K562 (cell line): ENCODE measurements at regions not wholly inside any gene's neighbourhood (a gene's known extent, or its start where the extent isn't known, plus 50 kb on each side); places are given as distances from the start of the nearest gene placed in this dataset.

ENCODE experiments used
- ATAC-seq: fragments of 200-7000 bp; cut with Tn5 transposase; 3 replicates; pipeline ENCODE4 v1.9.1; 2020; ENCODE audit warnings: moderate library complexity
- BruUV-seq: library from RNA; stranded (reverse); fragments of 400-500 nt; replicated peaks from 2 replicates; lab custom pipeline; 2021; lab: Mats Ljungman, UMichigan
- CTCF ChIA-PET: fragments of 300-600 bp; formaldehyde crosslinking; extraction: SDS; loops from one replicate; lab custom pipeline; 2021; ENCODE audit warnings: low intra/inter-chr PET ratio; lab: Yijun Ruan, JAX
- POLR2A ChIA-PET: fragments of 300-600, 350-650 bp; sonication (Branson Sonifier 250); formaldehyde crosslinking; extraction: SDS; loops from one replicate; lab custom pipeline; 2021; ENCODE audit warnings: antibody characterized with exemption, inconsistent platforms; lab: Yijun Ruan, JAX
- DNase-seq, 4 experiments: peaks; one replicate each; pipeline versions ENCODE4 v3.0.0 to v3.0.0-alpha.2; 2011 to 2018; ENCODE audit warnings: low spot score in 3 of 4, mixed read lengths in 3 of 4; ENCODE audit errors: extremely low read depth in 1 of 4
- FAIRE-seq: peaks from 2 replicates; lab custom pipeline; 2011; peaks lifted over from hg19 to GRCh38; lab: Jason Lieb, UNC
- H2AFZ ChIP-seq: 2 replicates; pipeline ENCODE4 v1.6.0; 2011; ENCODE audit warnings: low read depth, low read length, control low read depth, inconsistent platforms
- H3K27ac ChIP-seq: fragments of 200-600 bp; 3 replicates; pipeline ENCODE4 v1.8.0; 2011; ENCODE audit warnings: low read depth, mild to moderate bottlenecking, control low read depth, inconsistent platforms, low read length, moderate library complexity, mixed read lengths; ENCODE audit errors: extremely low read depth
- H3K27me3 ChIP-seq, 2 experiments: fragments of 300-600 bp in 1 of 2; 2 replicates in 1 of 2; 3 replicates in 1 of 2; pipeline versions ENCODE4 v1.6.0 to v1.8.0; 2011; ENCODE audit warnings: inconsistent platforms in 2 of 2, low read length in 2 of 2, mild to moderate bottlenecking in 1 of 2, mixed read lengths in 1 of 2, moderate library complexity in 1 of 2; ENCODE audit not compliant: control insufficient read depth in 2 of 2, insufficient read depth in 2 of 2
- H3K36me3 ChIP-seq: fragments of 300-600 bp; 3 replicates; pipeline ENCODE4 v1.8.0; 2011; ENCODE audit warnings: mild to moderate bottlenecking, low read length, inconsistent platforms; ENCODE audit not compliant: control insufficient read depth, insufficient read depth
- H3K4me1 ChIP-seq, 2 experiments: fragments of 200-600 bp in 1 of 2; replicated peaks in 1 of 2; 2 replicates in 1 of 2; 3 replicates in 1 of 2; pipeline versions ENCODE4 v1.5.1 to v1.8.0; 2011; ENCODE audit warnings: inconsistent platforms in 2 of 2, low read length in 2 of 2, mild to moderate bottlenecking in 1 of 2, mixed read lengths in 1 of 2, moderate library complexity in 1 of 2; ENCODE audit not compliant: control insufficient read depth in 2 of 2, insufficient read depth in 2 of 2
- H3K4me2 ChIP-seq: 2 replicates; pipeline ENCODE4 v1.6.1; 2011; ENCODE audit warnings: low read length, control low read depth, inconsistent platforms, mixed read lengths; ENCODE audit not compliant: insufficient read depth
- H3K4me3 ChIP-seq: fragments of 200-600 bp; sonication (generic), shearing (Covaris generic); 2 replicates; pipeline ENCODE4 v1.5.1; 2016; ENCODE audit warnings: control low read depth, inconsistent platforms
- H3K79me2 ChIP-seq: fragments of 200-600 bp; 3 replicates; pipeline ENCODE4 v1.8.0; 2011; ENCODE audit warnings: low read length, inconsistent platforms; ENCODE audit not compliant: control insufficient read depth, insufficient read depth
- H3K9ac ChIP-seq, 2 experiments: 2 replicates each; pipeline versions ENCODE4 v1.6.0 to v1.6.1; 2011; ENCODE audit warnings: low read depth in 2 of 2, low read length in 2 of 2, control low read depth in 1 of 2, inconsistent platforms in 1 of 2, mild to moderate bottlenecking in 1 of 2, mixed read lengths in 1 of 2; ENCODE audit not compliant: insufficient read depth in 1 of 2
- H3K9me1 ChIP-seq: one replicate; pipeline ENCODE4 v1.6.0; 2011; ENCODE audit warnings: inconsistent platforms, mild to moderate bottlenecking, low read length, moderate library complexity; ENCODE audit not compliant: control insufficient read depth, insufficient read depth
- H3K9me3 ChIP-seq: replicated peaks from 2 replicates; pipeline ENCODE4 v1.5.1; 2011; ENCODE audit warnings: low read depth, low read length, inconsistent platforms; ENCODE audit not compliant: control insufficient read depth, insufficient read depth
- H4K20me1 ChIP-seq: replicated peaks from 2 replicates; pipeline ENCODE4 v1.6.1; 2011; ENCODE audit warnings: low read length, inconsistent platforms, mixed read lengths; ENCODE audit not compliant: control insufficient read depth, insufficient read depth
- ATF2 ChIP-seq: sonication (generic); formaldehyde crosslinking; IDR thresholded peaks from 2 replicates; pipeline ENCODE4 v1.8.1; 2022; ENCODE audit warnings: missing genetic modification reagents
- CBX1 ChIP-seq: sonication (generic); IDR thresholded peaks from 2 replicates; pipeline ENCODE4 v1.6.1; 2016; ENCODE audit warnings: antibody characterized with exemption, low read depth, mild to moderate bottlenecking
- CTCF ChIP-seq, 3 experiments: IDR thresholded peaks in 2 of 3; conservative IDR thresholded peaks in 1 of 3; 2 replicates each; pipeline ENCODE4 v1.5.1; 2011 to 2012; ENCODE audit warnings: low read length in 3 of 3, mild to moderate bottlenecking in 3 of 3, control low read depth in 2 of 3, improper control_type of control experiment in 1 of 3, inconsistent platforms in 1 of 3, low read depth in 1 of 3, mixed read lengths in 1 of 3, moderate library complexity in 1 of 3; ENCODE audit not compliant: insufficient read depth in 2 of 3
- ETS2 ChIP-seq: IDR thresholded peaks from 2 replicates; pipeline ENCODE4 v1.6.1; 2016; ENCODE audit warnings: borderline replicate concordance, missing genetic modification characterization, mild to moderate bottlenecking, moderate library complexity, missing compliant biosample characterization; ENCODE audit not compliant: poor library complexity, severe bottlenecking
- GATAD2B ChIP-seq: fragments of 450-650 bp; IDR thresholded peaks from 2 replicates; pipeline ENCODE4 v1.6.1; 2017; ENCODE audit warnings: mild to moderate bottlenecking, borderline replicate concordance
- HDAC6 ChIP-seq: IDR thresholded peaks from 2 replicates; pipeline ENCODE4 v1.6.1; 2012; ENCODE audit warnings: low read depth, mild to moderate bottlenecking, control low read depth, inconsistent platforms, low read length, moderate library complexity
- HNRNPLL ChIP-seq: fragments of 200-400 bp; formaldehyde crosslinking; IDR thresholded peaks from 2 replicates; pipeline ENCODE4 v1.6.1; 2017; ENCODE audit warnings: low read length, low read depth, mild to moderate bottlenecking; ENCODE audit not compliant: poor library complexity, severe bottlenecking
- KLF1 ChIP-seq: fragments of 450-650 bp; IDR thresholded peaks from 2 replicates; pipeline ENCODE4 v1.6.1; 2016; ENCODE audit warnings: missing genetic modification characterization, missing compliant biosample characterization
- NCOA1 ChIP-seq: fragments of 450-650 bp; IDR thresholded peaks from 2 replicates; pipeline ENCODE4 v1.6.1; 2016; ENCODE audit warnings: low read depth
- NCOA2 ChIP-seq, 2 experiments: fragments of 450-650 bp; IDR thresholded peaks; 2 replicates each; pipeline ENCODE4 v1.6.1; 2018; ENCODE audit warnings: mild to moderate bottlenecking in 2 of 2, moderate library complexity in 1 of 2; ENCODE audit not compliant: partially characterized antibody in 2 of 2
- NR3C1 ChIP-seq: sonication (generic); formaldehyde crosslinking; IDR thresholded peaks from 2 replicates; pipeline ENCODE4 v1.8.1; 2022; ENCODE audit warnings: missing genetic modification reagents
- RAD21 ChIP-seq, 2 experiments: fragments of 250-450 bp in 1 of 2; fragments of 450-650 bp in 1 of 2; sonication (Bioruptor Pico) in 1 of 2; formaldehyde crosslinking in 1 of 2; IDR thresholded peaks in 1 of 2; conservative IDR thresholded peaks in 1 of 2; 2 replicates each; pipeline versions ENCODE4 v1.4.0 to v1.8.0; 2020 to 2022; ENCODE audit warnings: mild to moderate bottlenecking in 2 of 2, moderate library complexity in 1 of 2
- ZBTB12 ChIP-seq: fragments of 250-450 bp; sonication (Bioruptor Pico); IDR thresholded peaks from 2 replicates; pipeline ENCODE4 v1.4.0; 2020
- ZNF212 ChIP-seq: fragments of 450-650 bp; formaldehyde crosslinking; IDR thresholded peaks from 2 replicates; pipeline ENCODE4 v1.4.0; 2020; ENCODE audit warnings: mild to moderate bottlenecking
- ZNF24 ChIP-seq: fragments of 450-650 bp; IDR thresholded peaks from 2 replicates; pipeline ENCODE4 v1.6.1; 2016
- WGBS: fragments of 100-300 bp; shearing (Covaris generic); methylation state at CpG from one replicate; pipeline ENCODE4 v1.1.6; 2016; ENCODE audit warnings: low coverage, mixed read lengths; ENCODE audit not compliant: insufficient coverage; ENCODE audit errors: missing lambda C conversion rate; 5-methylcytosine and 5-hydroxymethylcytosine counted together
- in situ Hi-C: fragments of 300-500 bp; cut with MboI; formaldehyde crosslinking; loops from 4 replicates; pipeline ENCODE4 v1.15.0; 2018; ENCODE audit warnings: inconsistent platforms, mixed read lengths
- intact Hi-C: fragments of 100-400 bp; cut with micrococcal nuclease; formaldehyde crosslinking; loops from 2 replicates; pipeline ENCODE4 v1.14.2; 2022

- ChIA-PET POLR2A (no interaction called here), CTCF (no interaction called here)
- intact Hi-C loops (no loop called here), in situ Hi-C loops (no loop called here)
- DNase-seq, result peak; percentile 8 to 30 (median 18)
- Histone ChIP-seq H3K27me3 (no peaks in the 10 kb centered on the region), H4K20me1 (no peaks in the 10 kb centered on the region), H3K36me3 (no peaks in the 10 kb centered on the region), H3K4me1 (no peaks in the 10 kb centered on the region), H3K9me3 (no peaks in the 10 kb centered on the region), H3K9me1 (no peaks in the 10 kb centered on the region), H2AFZ (no peak overlapping the region), H3K4me2 (no peak overlapping the region), H3K27ac (no peak overlapping the region), H3K79me2 (no peaks in the 10 kb centered on the region), H3K4me3 (no peak overlapping the region), H3K9ac (no peak overlapping the region)
- BruUV-seq, result no TSS peak
- no peak for TF ChIP-seq NCOA1
- TF ChIP-seq CTCF (IDR thresholded peaks at IDR 0.05 in 2 of 3, conservative IDR thresholded peaks at IDR 0.05 in 1 of 3; ENCODE audit: insufficient read depth in 2 of 3, low read depth in 1 of 3, low read length in 3 of 3), result peak in 2 of 3 experiments; percentile 46 to 50; a peak in 4 of 6 replicates
- TF ChIP-seq KLF1 (tag), result no peak
- TF ChIP-seq NR3C1, result no peak
- peak; percentile 28 to 52; a peak in 3 of 4 replicates for TF ChIP-seq RAD21 (CRISPR knock-in tag; conservative IDR thresholded peaks at IDR 0.05 in 1 of 2, IDR thresholded peaks at IDR 0.05 in 1 of 2)
- TF ChIP-seq ETS2 (tag), result no peak
- TF ChIP-seq ATF2, result no peak
- no peak for TF ChIP-seq HNRNPLL
- no peak for TF ChIP-seq ZNF212 (CRISPR knock-in tag)
- TF ChIP-seq HDAC6, result no peak
- no peak for TF ChIP-seq ZBTB12 (CRISPR knock-in tag)
- TF ChIP-seq NCOA2 (IDR thresholded peaks at IDR 0.05; ENCODE audit: partially characterized antibody in 2 of 2), result no peak
- TF ChIP-seq ZNF24, result no peak
- TF ChIP-seq GATAD2B, result no peak
- no peak for TF ChIP-seq CBX1
- WGBS, result 0% methylated on average over 4 of the region's 4 CpGs
- FAIRE-seq, result no peak
- no peak for ATAC-seq
Observed at GRCh38 chr1:79497193-79497773, 490.8 kb upstream of the ADGRL4 start.
